ENCODE measurements at regions not wholly inside any gene's neighbourhood (a gene's known extent, or its start where the extent isn't known, plus 50 kb on each side); places are given as distances from the start of the nearest gene placed in this dataset.
"Not testable (repeated sequence)": the region's sequence is repeated elsewhere in the genome, so short reads cannot be mapped to it uniquely, and the experiment has no call there.

GRCh38 chr5:109570362-109570874 is 119.3 kb upstream of the MAN2A1 start:
- CTCF ChIA-PET = no interaction called here

GRCh38 chr5:109567374-109568044 is 122.2 kb upstream of the MAN2A1 start:
- no peak overlapping the region for H3K4me3 Mint-ChIP-seq
- ChIA-PET POLR2A (no interaction called here), CTCF (no interaction called here)
- DNase-seq = no peak
- no peaks in the 10 kb centered on the region for H3K4me1 Mint-ChIP-seq
- no peaks in the 10 kb centered on the region for H3K27me3 Mint-ChIP-seq
- no peak overlapping the region for H3K27ac Mint-ChIP-seq
- no peaks in the 10 kb centered on the region for H3K36me3 Mint-ChIP-seq (ENCODE audit: low read depth)
- H3K9me3 Mint-ChIP-seq = no peaks in the 10 kb centered on the region

More at GRCh38 chr5:109570362-109570874, 119.3 kb upstream of the MAN2A1 start:
- Mint-ChIP-seq H3K36me3 (ENCODE audit: low read depth) (no peaks in the 10 kb centered on the region), H3K27me3 (no peaks in the 10 kb centered on the region), H3K4me1 (no peaks in the 10 kb centered on the region), H3K27ac (no peak overlapping the region), H3K4me3 (no peak overlapping the region), H3K9me3 (no peaks in the 10 kb centered on the region)
- POLR2A ChIA-PET = no interaction called here
- DNase-seq = no peak

DNA sequence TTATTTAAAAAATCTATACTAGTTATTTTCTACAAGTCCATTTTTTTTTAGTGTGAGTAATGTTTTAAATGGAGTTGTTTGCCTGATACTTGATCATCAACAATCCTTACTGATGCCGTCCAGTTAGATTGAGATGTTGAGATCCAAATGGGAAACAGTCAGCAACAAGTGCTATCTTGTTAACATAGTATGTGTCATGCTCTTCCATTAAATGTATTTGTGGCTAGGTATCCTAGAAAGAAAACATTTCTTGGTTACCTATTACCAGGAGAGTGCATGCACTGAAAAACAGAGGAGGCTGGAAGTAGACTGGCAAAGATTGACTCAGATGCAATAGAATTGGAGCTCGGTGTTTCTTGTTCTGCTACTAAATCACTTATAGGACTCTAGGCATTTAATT is 123.4 kb upstream of the MAN2A1 start:
- no peak for DNase-seq
- Mint-ChIP-seq H3K9me3 (no peaks in the 10 kb centered on the region), H3K27me3 (no peaks in the 10 kb centered on the region), H3K4me1 (no peaks in the 10 kb centered on the region), H3K36me3 (ENCODE audit: low read depth) (no peaks in the 10 kb centered on the region), H3K27ac (no peak overlapping the region), H3K4me3 (no peak overlapping the region)
- ChIA-PET CTCF (no interaction called here), POLR2A (no interaction called here)

DNA sequence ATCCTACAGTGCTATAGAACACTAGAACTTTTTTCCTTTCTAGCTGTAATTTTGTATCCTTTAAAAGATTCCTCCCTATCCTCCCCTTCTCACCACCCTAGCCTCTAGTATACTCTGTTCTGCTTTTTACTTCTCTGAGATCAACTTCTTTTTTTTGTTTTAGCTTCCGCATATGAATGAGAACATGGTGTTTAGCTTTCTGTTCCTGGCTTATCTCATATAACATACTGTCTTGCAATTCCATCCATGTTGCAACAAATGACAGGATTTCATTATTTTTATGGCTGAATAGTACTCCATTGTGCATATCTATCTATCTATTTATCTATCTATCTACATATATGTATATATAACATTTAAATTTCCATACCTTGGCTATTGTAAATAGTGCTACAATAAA is 126.0 kb upstream of the MAN2A1 start:
- Mint-ChIP-seq H3K27ac (no peak overlapping the region), H3K27me3 (no peaks in the 10 kb centered on the region), H3K9me3 (no peaks in the 10 kb centered on the region), H3K4me1 (peaks cover under 1% of the 10 kb centered on the region), H3K4me3 (no peak overlapping the region), H3K36me3 (ENCODE audit: low read depth) (no peaks in the 10 kb centered on the region)
- ChIA-PET POLR2A (no interaction called here), CTCF (no interaction called here)
- DNase-seq = no peak

GRCh38 chr5:109563189-109563588 is 126.5 kb upstream of the MAN2A1 start:
- POLR2A ChIA-PET = no interaction called here
- Mint-ChIP-seq H3K4me1 (peaks cover 6% of the 10 kb centered on the region), H3K9me3 (no peaks in the 10 kb centered on the region), H3K27ac (no peak overlapping the region), H3K36me3 (ENCODE audit: low read depth) (no peaks in the 10 kb centered on the region), H3K4me3 (no peak overlapping the region), H3K27me3 (no peaks in the 10 kb centered on the region)
- no peak for DNase-seq
- CTCF ChIA-PET = no interaction called here

DNA sequence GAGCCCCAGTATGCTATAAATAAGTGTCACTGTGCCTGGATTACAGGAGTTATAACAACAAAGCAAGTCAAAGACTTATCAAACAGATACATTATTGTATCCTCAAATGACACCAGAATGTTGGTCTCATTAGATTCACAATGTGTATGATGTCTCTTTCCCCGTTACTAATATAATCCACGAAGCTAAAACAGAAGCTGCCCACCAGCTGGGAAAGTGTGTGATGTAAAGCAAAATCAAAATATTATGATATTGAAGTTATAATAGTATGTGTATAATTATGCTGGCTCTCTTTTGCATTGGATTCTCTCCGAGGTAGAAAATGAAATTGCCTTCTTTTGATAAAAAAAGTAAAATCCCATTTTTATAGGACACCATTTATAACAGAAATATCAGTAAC is 127.3 kb upstream of the MAN2A1 start:
- no peaks in the 10 kb centered on the region for H3K36me3 Mint-ChIP-seq (ENCODE audit: low read depth)
- peaks cover 7% of the 10 kb centered on the region for H3K4me1 Mint-ChIP-seq
- H3K27me3 Mint-ChIP-seq = no peaks in the 10 kb centered on the region
- CTCF ChIA-PET = no interaction called here
- no peak for DNase-seq
- H3K27ac Mint-ChIP-seq = no peak overlapping the region
- POLR2A ChIA-PET = no interaction called here
- no peaks in the 10 kb centered on the region for H3K9me3 Mint-ChIP-seq
- no peak overlapping the region for H3K4me3 Mint-ChIP-seq

- POLR2A ChIA-PET = no interaction called here
- Mint-ChIP-seq H3K27me3 (no peaks in the 10 kb centered on the region), H3K27ac (no peak overlapping the region), H3K4me1 (peaks cover 7% of the 10 kb centered on the region), H3K36me3 (ENCODE audit: low read depth) (no peaks in the 10 kb centered on the region), H3K4me3 (no peak overlapping the region), H3K9me3 (no peaks in the 10 kb centered on the region)
- DNase-seq = no peak
- CTCF ChIA-PET = no interaction called here
These were observed 128.3 kb upstream of the MAN2A1 start for GRCh38 chr5:109561447-109561846.

GRCh38 chr5:109560554-109560953 is 129.2 kb upstream of the MAN2A1 start:
- H3K9me3 Mint-ChIP-seq = no peaks in the 10 kb centered on the region
- no peak overlapping the region for H3K4me3 Mint-ChIP-seq
- H3K36me3 Mint-ChIP-seq (ENCODE audit: low read depth) = no peaks in the 10 kb centered on the region
- H3K4me1 Mint-ChIP-seq = peaks cover 7% of the 10 kb centered on the region
- no peak overlapping the region for H3K27ac Mint-ChIP-seq
- CTCF ChIA-PET = no interaction called here
- POLR2A ChIA-PET = no interaction called here
- no peak for DNase-seq
- H3K27me3 Mint-ChIP-seq = no peaks in the 10 kb centered on the region

DNA sequence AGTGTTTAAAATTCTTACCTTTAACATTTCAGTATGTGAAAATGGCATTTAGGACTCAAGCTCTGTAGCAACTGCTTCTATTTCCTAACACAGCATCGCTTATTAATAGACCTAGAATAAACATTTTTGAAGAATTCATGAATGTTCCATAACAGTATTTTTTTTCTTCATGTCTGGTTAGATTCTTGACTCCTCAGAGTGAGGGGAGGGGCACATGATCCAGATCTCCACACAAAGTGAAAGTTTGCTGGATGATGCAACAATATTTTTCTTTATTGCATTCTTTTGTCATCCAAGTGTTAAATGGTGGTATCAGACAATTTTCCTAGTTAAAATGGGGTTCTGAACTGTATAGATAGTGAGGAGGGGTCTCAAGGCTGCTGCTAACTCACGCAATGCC is 130.8 kb upstream of the MAN2A1 start:
- CTCF ChIA-PET = no interaction called here
- H3K4me1 Mint-ChIP-seq = peaks cover 7% of the 10 kb centered on the region
- no peaks in the 10 kb centered on the region for H3K9me3 Mint-ChIP-seq
- no peaks in the 10 kb centered on the region for H3K36me3 Mint-ChIP-seq (ENCODE audit: low read depth)
- no peak for DNase-seq
- H3K27me3 Mint-ChIP-seq = peaks cover 2% of the 10 kb centered on the region
- H3K27ac Mint-ChIP-seq = no peak overlapping the region
- H3K4me3 Mint-ChIP-seq = no peak overlapping the region
- POLR2A ChIA-PET = no interaction called here

- Mint-ChIP-seq H3K36me3 (ENCODE audit: low read depth) (no peaks in the 10 kb centered on the region), H3K4me3 (no peak overlapping the region), H3K27me3 (peaks cover 2% of the 10 kb centered on the region), H3K27ac (no peak overlapping the region), H3K9me3 (no peaks in the 10 kb centered on the region), H3K4me1 (peaks cover 7% of the 10 kb centered on the region)
- POLR2A ChIA-PET = no interaction called here
- no peak for DNase-seq
- CTCF ChIA-PET = no interaction called here
These were observed 131.4 kb upstream of the MAN2A1 start for GRCh38 chr5:109558364-109558763.

DNA sequence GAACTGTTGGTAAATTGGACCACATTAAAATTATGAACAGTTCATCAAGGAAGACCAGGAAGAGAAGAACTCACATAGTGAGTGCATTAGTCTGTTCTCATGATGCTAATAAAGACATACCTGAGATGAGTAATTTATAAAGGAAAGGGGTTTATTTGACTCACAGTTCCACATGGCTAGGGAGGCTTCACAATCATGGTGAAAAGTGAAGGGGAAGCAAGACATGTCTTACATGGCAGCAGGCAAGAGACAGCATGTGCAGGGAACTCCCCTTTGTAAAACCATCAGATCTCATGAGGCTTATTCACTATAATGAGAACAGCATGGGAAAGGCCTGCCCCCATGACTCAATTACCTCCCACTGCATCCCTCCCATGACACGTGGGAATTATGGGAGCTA is 135.9 kb upstream of the MAN2A1 start:
- Mint-ChIP-seq H3K36me3 (ENCODE audit: low read depth) (no peaks in the 10 kb centered on the region), H3K4me3 (no peak overlapping the region), H3K9me3 (peaks cover 7% of the 10 kb centered on the region), H3K27ac (no peak overlapping the region), H3K27me3 (peaks cover 2% of the 10 kb centered on the region), H3K4me1 (peaks cover 7% of the 10 kb centered on the region)
- no peak for DNase-seq
- ChIA-PET CTCF (no interaction called here), POLR2A (no interaction called here)

- DNase-seq; H3K27me3 Mint-ChIP-seq; POLR2A ChIA-PET; H3K36me3 Mint-ChIP-seq (ENCODE audit: low read depth); H3K27ac Mint-ChIP-seq; H3K4me1 Mint-ChIP-seq; H3K9me3 Mint-ChIP-seq; H3K4me3 Mint-ChIP-seq: not testable (repeated sequence)
- CTCF ChIA-PET = interaction anchor here (0.6 kb wide), 1 partner anchor 469 kb away, joined by 4 read pairs; no protein-coding TSS in a partner anchor
These were observed 138.5 kb upstream of the MAN2A1 start for GRCh38 chr5:109551234-109551633.

- no peaks in the 10 kb centered on the region for H3K4me1 Mint-ChIP-seq
- H3K36me3 Mint-ChIP-seq (ENCODE audit: low read depth) = no peaks in the 10 kb centered on the region
- H3K27ac Mint-ChIP-seq = no peak overlapping the region
- ChIA-PET POLR2A (no interaction called here), CTCF (no interaction called here)
- peaks cover 2% of the 10 kb centered on the region for H3K27me3 Mint-ChIP-seq
- H3K4me3 Mint-ChIP-seq = no peak overlapping the region
- H3K9me3 Mint-ChIP-seq = peaks cover 7% of the 10 kb centered on the region
- DNase-seq = no peak
These were observed 139.7 kb upstream of the MAN2A1 start for GRCh38 chr5:109550077-109550476.

DNA sequence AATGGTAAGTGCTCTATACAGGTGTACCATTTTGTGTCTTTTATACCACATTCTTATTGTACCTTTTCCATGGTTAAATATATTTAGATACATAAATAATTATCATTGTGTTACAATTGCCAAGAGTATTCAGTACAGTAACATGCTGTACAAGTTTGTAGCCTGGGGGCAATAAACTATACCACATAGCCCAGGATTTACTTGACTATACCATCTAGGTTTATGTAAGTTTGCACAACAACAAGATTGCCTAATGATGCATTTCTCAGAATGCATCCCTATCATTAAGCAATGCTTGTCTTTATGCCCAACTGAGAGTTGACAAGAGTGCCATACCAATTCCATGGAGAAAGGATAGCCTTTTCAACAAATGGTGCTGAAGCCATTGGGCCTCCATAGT is 136.7 kb upstream of the PJA2 start:
- no peak for DNase-seq
- POLR2A ChIA-PET = no interaction called here
- Mint-ChIP-seq H3K9me3 (peaks cover 7% of the 10 kb centered on the region), H3K27ac (no peak overlapping the region), H3K4me1 (no peaks in the 10 kb centered on the region), H3K4me3 (no peak overlapping the region), H3K27me3 (peaks cover 2% of the 10 kb centered on the region), H3K36me3 (ENCODE audit: low read depth) (no peaks in the 10 kb centered on the region)
- CTCF ChIA-PET = no interaction called here

Measured in activated CD4-positive, alpha-beta T cell treated with anti-CD3 and anti-CD28 coated beads, Interleukin-2, amount 10 ng/mL, durations not matched to agents 7 days and 5 days (primary cell).